ENCODE measurements at regions not wholly inside any gene's neighbourhood (a gene's known extent, or its start where the extent isn't known, plus 50 kb on each side); places are given as distances from the start of the nearest gene placed in this dataset.

DNA sequence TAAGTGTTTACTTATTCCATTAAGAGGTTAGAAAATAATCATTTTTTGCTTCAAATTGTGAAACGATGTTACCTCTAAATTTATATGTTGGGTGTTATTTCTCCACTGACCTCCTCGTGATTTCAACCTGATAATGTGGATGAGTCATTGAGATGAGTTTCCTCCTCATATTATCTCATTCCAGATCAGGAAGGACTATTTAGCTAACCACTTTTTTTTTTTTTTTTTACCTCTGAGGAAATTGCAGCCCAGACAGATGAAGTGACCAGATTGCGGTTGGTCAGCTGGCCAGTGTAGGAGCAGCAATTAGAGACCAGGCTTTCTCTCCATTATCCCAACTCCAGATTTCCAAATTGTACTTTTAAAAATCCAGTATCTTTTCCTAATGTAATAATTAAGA is 248.7 kb downstream of the FZD1 start:
- TF ChIP-seq, protein P1, sequence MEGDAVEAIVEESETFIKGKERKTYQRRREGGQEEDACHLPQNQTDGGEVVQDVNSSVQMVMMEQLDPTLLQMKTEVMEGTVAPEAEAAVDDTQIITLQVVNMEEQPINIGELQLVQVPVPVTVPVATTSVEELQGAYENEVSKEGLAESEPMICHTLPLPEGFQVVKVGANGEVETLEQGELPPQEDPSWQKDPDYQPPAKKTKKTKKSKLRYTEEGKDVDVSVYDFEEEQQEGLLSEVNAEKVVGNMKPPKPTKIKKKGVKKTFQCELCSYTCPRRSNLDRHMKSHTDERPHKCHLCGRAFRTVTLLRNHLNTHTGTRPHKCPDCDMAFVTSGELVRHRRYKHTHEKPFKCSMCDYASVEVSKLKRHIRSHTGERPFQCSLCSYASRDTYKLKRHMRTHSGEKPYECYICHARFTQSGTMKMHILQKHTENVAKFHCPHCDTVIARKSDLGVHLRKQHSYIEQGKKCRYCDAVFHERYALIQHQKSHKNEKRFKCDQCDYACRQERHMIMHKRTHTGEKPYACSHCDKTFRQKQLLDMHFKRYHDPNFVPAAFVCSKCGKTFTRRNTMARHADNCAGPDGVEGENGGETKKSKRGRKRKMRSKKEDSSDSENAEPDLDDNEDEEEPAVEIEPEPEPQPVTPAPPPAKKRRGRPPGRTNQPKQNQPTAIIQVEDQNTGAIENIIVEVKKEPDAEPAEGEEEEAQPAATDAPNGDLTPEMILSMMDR (conservative IDR thresholded peaks at IDR 0.05; ENCODE audit: low read length), result no peak
- no peak for TF ChIP-seq EZH2phosphoT487 (IDR thresholded peaks at IDR 0.05; ENCODE audit: borderline replicate concordance)
